HUES6 (cell line): ENCODE measurements at regions not wholly inside any gene's neighbourhood (a gene's known extent, or its start where the extent isn't known, plus 50 kb on each side); places are given as distances from the start of the nearest gene placed in this dataset.

Experiments used
- H3K27ac ChIP-seq: 2 replicates; pipeline ENCODE4 v1.7.0; 2013; ENCODE audit warnings: low read depth, mild to moderate bottlenecking, low read length, inconsistent platforms
- H3K27me3 ChIP-seq: 2 replicates; pipeline ENCODE4 v1.6.1; 2013; ENCODE audit warnings: low read length; ENCODE audit not compliant: control insufficient read depth, insufficient read depth
- H3K36me3 ChIP-seq: 2 replicates; pipeline ENCODE4 v1.6.1; 2013; ENCODE audit warnings: low read length; ENCODE audit not compliant: control insufficient read depth, insufficient read depth
- H3K4me1 ChIP-seq: 2 replicates; pipeline ENCODE4 v1.6.1; 2013; ENCODE audit warnings: low read length; ENCODE audit not compliant: control insufficient read depth, insufficient read depth
- H3K4me3 ChIP-seq: 2 replicates; pipeline ENCODE4 v1.5.1; 2013; ENCODE audit warnings: low read depth, low read length
- H3K9ac ChIP-seq: one replicate; pipeline ENCODE4 v1.6.1; 2013; ENCODE audit warnings: mild to moderate bottlenecking, low read length
- H3K9me3 ChIP-seq: 2 replicates; pipeline ENCODE4 v1.6.1; 2013; ENCODE audit warnings: low read depth, low read length; ENCODE audit not compliant: control insufficient read depth, insufficient read depth

GRCh38 chr17:71846561-71847110 lies 274.2 kb upstream of the SOX9 start:
- Histone ChIP-seq H3K9ac (no peak overlapping the region), H3K27ac (no peak overlapping the region), H3K9me3 (0 out of 2 replicates have a peak, but pooled peaks cover 4% of the 10 kb centered on the region), H3K27me3 (no peaks in the 10 kb centered on the region), H3K36me3 (no peaks in the 10 kb centered on the region), H3K4me1 (no peaks in the 10 kb centered on the region), H3K4me3 (no peak overlapping the region)

- Histone ChIP-seq H3K9me3 (no peaks in the 10 kb centered on the region), H3K9ac (no peak overlapping the region), H3K4me3 (no peak overlapping the region), H3K27ac (no peak overlapping the region), H3K27me3 (no peaks in the 10 kb centered on the region), H3K36me3 (no peaks in the 10 kb centered on the region), H3K4me1 (peaks cover 3% of the 10 kb centered on the region; the same call in 1 of the 2 replicates)
Observed at GRCh38 chr17:71849783-71850768, 270.7 kb upstream of the SOX9 start.

- no peaks in the 10 kb centered on the region for H3K36me3 ChIP-seq
- no peaks in the 10 kb centered on the region for H3K9me3 ChIP-seq
- H3K9ac ChIP-seq = no peak overlapping the region
- no peaks in the 10 kb centered on the region for H3K27me3 ChIP-seq
- H3K27ac ChIP-seq = no peak overlapping the region
- peaks cover 8% of the 10 kb centered on the region for H3K4me1 ChIP-seq
- no peak overlapping the region for H3K4me3 ChIP-seq
Observed at GRCh38 chr17:71850812-71851211, 270.0 kb upstream of the SOX9 start.

- no peak overlapping the region for H3K27ac ChIP-seq
- no peaks in the 10 kb centered on the region for H3K27me3 ChIP-seq
- no peak overlapping the region for H3K9ac ChIP-seq
- H3K4me1 ChIP-seq = peaks cover 8% of the 10 kb centered on the region
- H3K36me3 ChIP-seq = no peaks in the 10 kb centered on the region
- H3K4me3 ChIP-seq = no peak overlapping the region
- no peaks in the 10 kb centered on the region for H3K9me3 ChIP-seq
Observed at GRCh38 chr17:71855010-71855409, 265.8 kb upstream of the SOX9 start.

GRCh38 chr17:71864755-71865154 lies 256.1 kb upstream of the SOX9 start:
- Histone ChIP-seq H3K4me1 (0 out of 2 replicates have a peak, but pooled peaks cover 4% of the 10 kb centered on the region), H3K9ac (no peak overlapping the region), H3K4me3 (no peak overlapping the region), H3K9me3 (no peaks in the 10 kb centered on the region), H3K27me3 (no peaks in the 10 kb centered on the region), H3K27ac (no peak overlapping the region), H3K36me3 (no peaks in the 10 kb centered on the region)

- Histone ChIP-seq H3K36me3 (no peaks in the 10 kb centered on the region), H3K4me3 (no peak overlapping the region), H3K4me1 (peaks cover 14% of the 10 kb centered on the region), H3K9me3 (no peaks in the 10 kb centered on the region), H3K27me3 (no peaks in the 10 kb centered on the region), H3K9ac (no peak overlapping the region), H3K27ac (no peak overlapping the region)
Observed at GRCh38 chr17:71866095-71866494, 254.7 kb upstream of the SOX9 start.

GRCh38 chr17:71869293-71869692 lies 251.5 kb upstream of the SOX9 start:
- no peaks in the 10 kb centered on the region for H3K27me3 ChIP-seq
- no peaks in the 10 kb centered on the region for H3K36me3 ChIP-seq
- no peak overlapping the region for H3K4me3 ChIP-seq
- peaks cover 16% of the 10 kb centered on the region for H3K4me1 ChIP-seq
- H3K9me3 ChIP-seq = no peaks in the 10 kb centered on the region
- no peak overlapping the region for H3K27ac ChIP-seq
- H3K9ac ChIP-seq = no peak overlapping the region

- H3K36me3 ChIP-seq = no peaks in the 10 kb centered on the region
- H3K9ac ChIP-seq = no peak overlapping the region
- H3K4me1 ChIP-seq = peaks cover 16% of the 10 kb centered on the region
- no peak overlapping the region for H3K4me3 ChIP-seq
- H3K27ac ChIP-seq = no peak overlapping the region
- H3K27me3 ChIP-seq = no peaks in the 10 kb centered on the region
- no peaks in the 10 kb centered on the region for H3K9me3 ChIP-seq
Observed at GRCh38 chr17:71869841-71870545, 250.8 kb upstream of the SOX9 start.

GRCh38 chr17:71870546-71870862 lies 250.3 kb upstream of the SOX9 start:
- peaks cover 16% of the 10 kb centered on the region for H3K4me1 ChIP-seq
- no peak overlapping the region for H3K9ac ChIP-seq
- no peaks in the 10 kb centered on the region for H3K9me3 ChIP-seq
- no peaks in the 10 kb centered on the region for H3K27me3 ChIP-seq
- H3K27ac ChIP-seq = no peak overlapping the region
- no peaks in the 10 kb centered on the region for H3K36me3 ChIP-seq
- H3K4me3 ChIP-seq = no peak overlapping the region

GRCh38 chr17:71872843-71873485 lies 247.9 kb upstream of the SOX9 start:
- Histone ChIP-seq H3K9me3 (no peaks in the 10 kb centered on the region), H3K36me3 (no peaks in the 10 kb centered on the region)

More at GRCh38 chr17:71872843-71873485, 247.9 kb upstream of the SOX9 start:
- no peak overlapping the region for H3K4me3 ChIP-seq
- H3K4me1 ChIP-seq = peaks cover 16% of the 10 kb centered on the region
- H3K27ac ChIP-seq = no peak overlapping the region
- no peak overlapping the region for H3K9ac ChIP-seq
- no peaks in the 10 kb centered on the region for H3K27me3 ChIP-seq
